DMS114 treated with DMSO at 0.1 percent for 48 hours (cell line): ENCODE measurements at regions not wholly inside any gene's neighbourhood (a gene's known extent, or its start where the extent isn't known, plus 50 kb on each side); places are given as distances from the start of the nearest gene placed in this dataset.
"Not testable (repeated sequence)": the region's sequence is repeated elsewhere in the genome, so short reads cannot be mapped to it uniquely, and the experiment has no call there.

Source experiments
- DNase-seq: peaks from one replicate; lab custom pipeline; 2025; ENCODE audit not compliant: unreplicated experiment; lab: John Stamatoyannopoulos, UW

DNA sequence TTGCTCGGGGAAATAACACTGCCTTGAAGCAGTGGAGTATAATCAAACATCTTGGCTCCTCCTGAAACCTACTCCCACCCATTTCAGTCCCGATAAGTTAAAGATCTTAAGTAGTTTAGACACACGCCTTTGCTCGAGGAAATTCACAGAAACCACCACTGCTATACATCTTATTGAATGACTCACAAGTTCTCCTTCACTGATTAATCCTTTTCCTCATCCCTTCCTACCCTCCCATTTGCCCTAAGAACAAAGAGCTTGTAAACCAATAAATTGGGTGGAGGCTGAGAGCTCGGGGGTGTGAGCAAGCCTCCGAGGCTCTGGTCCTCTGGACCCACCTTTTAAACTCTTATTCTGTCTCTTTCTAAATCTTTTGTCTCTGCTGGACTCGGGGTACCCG, 86.5 kb downstream of the XCL2 start:
- not testable (repeated sequence) for DNase-seq

DNA sequence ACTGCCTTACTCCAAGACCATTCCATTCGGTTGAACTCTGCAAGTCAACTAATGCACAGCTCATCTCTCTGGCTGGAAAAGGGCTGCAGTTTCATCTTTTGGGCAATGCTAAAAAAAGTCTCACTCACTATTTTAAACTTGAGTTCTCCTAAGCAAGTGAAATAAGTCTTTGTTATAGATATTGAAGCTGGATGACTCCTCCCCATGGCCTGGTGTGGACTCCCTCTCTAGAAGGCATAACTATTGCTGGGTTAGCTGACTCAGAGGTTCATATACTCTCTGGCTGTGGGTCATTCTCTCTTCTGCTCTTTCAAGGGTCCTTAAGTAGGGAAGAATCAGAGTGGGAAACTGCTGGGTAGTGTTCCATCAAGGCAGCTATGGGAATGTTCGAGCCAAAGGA, 88.0 kb downstream of the XCL2 start:
- no peak for DNase-seq

DNA sequence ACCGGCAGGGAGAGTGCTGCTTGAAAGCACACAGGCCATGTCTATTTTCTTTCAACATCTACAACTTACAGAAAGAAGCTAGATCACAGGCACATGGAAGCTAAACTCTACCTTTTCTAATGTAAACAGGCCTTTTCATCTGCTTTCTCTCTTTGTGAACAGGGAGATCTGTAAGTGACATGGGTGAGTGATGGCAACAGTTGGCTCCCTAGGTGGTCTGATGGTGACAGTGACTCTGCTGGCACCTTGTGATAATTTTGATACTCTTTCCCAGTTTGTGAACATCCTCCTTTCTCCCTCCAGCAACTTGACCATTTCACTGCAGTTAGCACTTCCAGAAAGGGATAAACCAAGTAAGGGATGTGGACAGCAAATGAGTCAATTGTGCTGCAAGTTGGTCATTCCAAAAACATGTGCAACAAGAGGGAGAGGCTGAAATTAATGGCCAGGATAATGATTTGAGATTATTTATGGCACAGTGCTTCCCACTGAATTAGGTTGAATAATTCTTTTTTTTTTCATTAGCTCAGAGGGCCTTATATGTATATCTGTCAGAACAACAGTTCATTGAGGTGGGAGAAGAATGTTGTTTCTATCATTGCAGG, 89.5 kb downstream of the XCL2 start:
- DNase-seq: no peak

GRCh38 chr1:168453056-168453455, 90.7 kb downstream of the XCL2 start:
- DNase-seq: no peak

GRCh38 chr1:168452329-168452728, 91.5 kb downstream of the XCL2 start:
- no peak for DNase-seq

DNA sequence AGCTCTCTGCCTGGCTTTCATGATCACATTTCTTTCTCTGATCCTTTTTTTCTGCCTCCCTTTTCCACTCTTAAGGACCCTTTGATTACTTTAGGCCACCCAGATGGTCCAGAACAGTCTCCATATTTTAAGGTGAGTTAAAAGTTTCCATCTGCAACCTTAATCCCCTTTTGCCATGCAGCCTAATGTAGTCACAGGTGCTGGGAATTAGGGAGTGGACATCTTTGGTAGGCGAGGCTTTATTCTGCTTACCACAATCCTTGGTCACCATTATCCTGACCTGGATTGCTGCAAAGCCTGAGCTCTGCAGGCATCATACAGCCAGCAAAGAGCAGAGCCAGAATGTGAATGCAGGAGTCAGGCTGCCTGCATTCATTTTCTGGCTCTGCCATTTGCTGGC, 95.9 kb downstream of the XCL2 start:
- DNase-seq: no peak

GRCh38 chr1:168446081-168446480, 97.7 kb downstream of the XCL2 start:
- no peak for DNase-seq

DNA sequence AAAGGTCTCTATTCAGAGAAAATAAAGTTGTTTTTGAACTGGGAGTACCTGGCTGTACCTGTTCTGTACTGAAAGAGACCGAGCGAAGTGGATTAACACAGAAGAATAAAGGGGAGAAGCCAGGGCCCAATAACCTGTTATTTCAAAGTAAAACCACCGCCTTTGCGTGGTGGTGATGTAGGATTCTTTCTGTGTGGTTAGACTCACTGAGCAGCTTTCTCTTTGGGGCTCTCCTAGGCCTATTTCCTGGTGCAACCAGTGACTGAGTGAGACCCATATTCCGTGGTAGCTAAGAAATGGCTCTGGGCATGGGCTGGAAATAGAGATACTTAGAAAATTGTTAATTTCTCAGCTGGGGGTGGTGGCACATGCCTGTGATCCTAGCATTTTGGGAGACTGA, 99.9 kb downstream of the XCL2 start:
- DNase-seq: no peak

- no peak for DNase-seq
These were observed 100.4 kb downstream of the XCL2 start for GRCh38 chr1:168443356-168443755.

GRCh38 chr1:168442931-168443330, 100.9 kb downstream of the XCL2 start:
- DNase-seq: no peak

- no peak for DNase-seq
These were observed 102.1 kb downstream of the XCL2 start for GRCh38 chr1:168441745-168442144.

GRCh38 chr1:168439456-168440375, 104.1 kb downstream of the XCL2 start:
- DNase-seq: peak; percentile 50

- DNase-seq: no peak
These were observed 105.2 kb downstream of the XCL2 start for GRCh38 chr1:168438626-168439025.

GRCh38 chr1:168437821-168438220, 106.0 kb downstream of the XCL2 start:
- no peak for DNase-seq

DNA sequence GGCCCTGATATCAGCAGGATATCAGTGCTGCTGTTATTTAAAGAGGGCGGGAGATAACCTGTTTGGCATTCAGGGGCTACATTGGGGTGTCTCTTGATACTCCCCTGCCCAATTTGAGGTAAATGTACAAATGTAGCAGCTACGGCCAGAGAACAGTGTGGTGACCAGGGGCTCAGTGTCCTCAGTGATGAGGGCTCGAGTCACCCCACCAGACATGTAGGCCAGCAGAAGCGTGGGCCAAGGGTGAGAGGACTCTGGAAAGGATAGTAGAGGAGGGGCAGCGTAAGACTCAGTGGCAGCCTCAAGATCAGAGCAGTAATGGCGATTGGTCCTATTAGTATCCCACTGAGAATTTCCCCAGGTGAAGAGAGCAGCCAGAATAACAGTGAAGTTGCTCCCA, 108.4 kb downstream of the XCL2 start:
- no peak for DNase-seq

DNA sequence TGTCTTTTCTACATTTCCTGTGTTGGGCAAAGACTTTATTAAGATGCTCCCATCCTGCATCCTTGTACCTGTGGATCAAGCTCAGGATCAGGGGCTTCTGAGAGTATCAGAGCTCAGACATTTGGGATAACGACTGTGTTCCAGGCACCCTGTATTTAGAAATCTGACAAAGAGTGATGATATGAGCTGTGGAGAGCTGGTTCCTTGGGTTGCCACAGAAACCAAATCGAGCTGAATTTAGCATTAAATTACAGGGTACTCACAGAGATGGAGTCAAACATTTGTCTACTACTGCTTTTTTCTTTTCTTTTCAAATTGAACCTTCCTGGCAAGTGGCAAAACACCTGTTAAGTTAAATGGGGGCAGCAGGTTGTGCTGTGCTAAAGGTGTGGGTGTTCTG, 110.6 kb downstream of the XCL2 start:
- DNase-seq: no peak

DNA sequence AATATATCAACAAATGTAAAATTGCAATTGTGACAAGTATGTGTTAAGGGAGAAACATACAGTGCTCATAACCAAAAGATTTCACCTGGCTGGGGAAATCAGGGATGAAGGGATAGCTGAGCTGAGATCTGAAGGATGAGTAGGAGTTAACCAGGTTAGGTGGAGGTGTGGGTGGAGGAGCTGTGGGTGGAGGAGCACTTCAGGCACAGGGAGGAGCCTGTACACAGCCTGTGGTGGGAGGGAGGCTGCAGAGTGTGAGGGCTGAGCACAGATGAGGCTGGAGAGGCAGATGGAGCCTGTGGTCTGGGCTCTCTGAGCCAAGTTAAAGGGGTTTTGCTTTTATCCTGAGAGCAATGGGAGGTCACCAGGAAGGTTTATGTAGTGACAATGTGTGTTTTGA, 111.9 kb downstream of the XCL2 start:
- DNase-seq: no peak

- no peak for DNase-seq
These were observed 113.5 kb downstream of the XCL2 start for GRCh38 chr1:168430321-168430720.

GRCh38 chr1:168428063-168428731, 115.6 kb downstream of the XCL2 start:
- DNase-seq: no peak

DNA sequence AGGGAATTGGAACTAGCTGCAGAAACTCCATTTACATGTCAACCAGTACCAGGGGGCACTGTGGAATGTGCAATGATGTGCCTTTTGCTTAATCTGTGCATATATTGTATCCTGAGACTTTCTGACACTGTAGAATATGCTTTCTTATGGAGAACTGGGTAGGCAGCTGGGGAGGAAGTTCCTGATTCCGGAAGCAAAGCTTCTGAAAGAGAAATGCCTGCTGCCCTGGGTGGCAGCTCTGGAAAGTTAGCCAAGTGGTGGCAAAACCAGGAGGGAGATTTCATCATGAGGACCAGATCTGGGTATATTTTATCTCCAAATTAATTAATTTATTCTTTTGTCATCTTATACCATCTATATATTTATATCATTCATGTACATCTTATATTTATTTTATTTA, 116.7 kb downstream of the XCL2 start:
- no peak for DNase-seq

DNA sequence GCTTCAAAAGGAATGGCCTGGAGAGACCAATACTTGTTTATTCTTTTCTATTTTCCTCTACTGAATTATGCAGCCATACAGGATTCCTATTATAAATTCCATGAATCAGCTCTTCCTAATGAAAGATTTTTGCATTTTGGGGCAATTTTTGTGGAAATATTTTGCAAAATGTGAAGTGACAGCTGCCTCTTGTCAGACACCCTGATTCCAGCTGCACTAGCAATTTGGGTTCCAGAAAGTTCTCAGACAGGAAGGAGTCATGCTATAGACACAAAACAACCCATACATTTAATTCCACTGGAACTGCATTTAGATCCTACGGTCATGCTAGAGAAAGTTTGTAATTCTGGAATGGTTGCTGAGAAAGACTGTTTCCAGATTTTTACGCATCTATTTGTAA, 119.5 kb downstream of the XCL2 start:
- no peak for DNase-seq

GRCh38 chr1:168422203-168422847, 121.5 kb downstream of the XCL2 start:
- no peak for DNase-seq
